Testis (tissue), 2 donors: ENCODE measurements at regions not wholly inside any gene's neighbourhood (a gene's known extent, or its start where the extent isn't known, plus 50 kb on each side); places are given as distances from the start of the nearest gene placed in this dataset.

Experiments
- POLR2A ChIP-seq: fragments of 450-650 bp; IDR thresholded peaks from one replicate; pipeline ENCODE4 v1.6.1; 2017; ENCODE audit warnings: antibody characterized with exemption, mild to moderate bottlenecking, moderate library complexity
- TF ChIP-seq, protein P1 (sequence below), 3 experiments: fragments of 450-650 bp in 2 of 3; fragments of 200-600 bp in 1 of 3; sonication (generic) in 1 of 3; IDR thresholded peaks; one replicate each; pipeline ENCODE4 v1.5.1; 2016 to 2019; ENCODE audit warnings: antibody characterized with exemption in 3 of 3, mild to moderate bottlenecking in 2 of 3, moderate library complexity in 1 of 3

DNA sequence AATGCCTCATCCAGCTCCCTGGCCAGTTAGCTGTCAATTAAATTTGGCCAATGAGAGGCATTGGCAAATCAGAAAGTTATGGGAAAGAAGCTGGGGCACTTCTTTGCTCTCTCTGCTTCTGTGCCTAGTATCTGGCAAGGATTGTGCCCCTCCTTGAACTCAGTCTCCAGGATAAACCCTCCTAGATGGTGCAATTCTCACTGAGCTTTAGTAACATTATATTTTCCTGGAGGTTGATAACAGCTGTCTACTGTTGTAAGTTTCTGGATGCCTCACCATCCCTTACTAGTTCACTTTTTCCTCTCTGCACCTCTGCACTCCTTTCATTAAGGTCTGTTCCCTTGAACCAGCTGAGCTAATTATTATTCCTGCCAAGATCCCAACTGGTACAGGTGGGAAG, 329.5 kb downstream of the MFSD1 start:
- TF ChIP-seq, protein P1, sequence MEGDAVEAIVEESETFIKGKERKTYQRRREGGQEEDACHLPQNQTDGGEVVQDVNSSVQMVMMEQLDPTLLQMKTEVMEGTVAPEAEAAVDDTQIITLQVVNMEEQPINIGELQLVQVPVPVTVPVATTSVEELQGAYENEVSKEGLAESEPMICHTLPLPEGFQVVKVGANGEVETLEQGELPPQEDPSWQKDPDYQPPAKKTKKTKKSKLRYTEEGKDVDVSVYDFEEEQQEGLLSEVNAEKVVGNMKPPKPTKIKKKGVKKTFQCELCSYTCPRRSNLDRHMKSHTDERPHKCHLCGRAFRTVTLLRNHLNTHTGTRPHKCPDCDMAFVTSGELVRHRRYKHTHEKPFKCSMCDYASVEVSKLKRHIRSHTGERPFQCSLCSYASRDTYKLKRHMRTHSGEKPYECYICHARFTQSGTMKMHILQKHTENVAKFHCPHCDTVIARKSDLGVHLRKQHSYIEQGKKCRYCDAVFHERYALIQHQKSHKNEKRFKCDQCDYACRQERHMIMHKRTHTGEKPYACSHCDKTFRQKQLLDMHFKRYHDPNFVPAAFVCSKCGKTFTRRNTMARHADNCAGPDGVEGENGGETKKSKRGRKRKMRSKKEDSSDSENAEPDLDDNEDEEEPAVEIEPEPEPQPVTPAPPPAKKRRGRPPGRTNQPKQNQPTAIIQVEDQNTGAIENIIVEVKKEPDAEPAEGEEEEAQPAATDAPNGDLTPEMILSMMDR (IDR thresholded peaks at IDR 0.05): no peak
- TF ChIP-seq POLR2A: no peak
